ENCODE measurements at regions not wholly inside any gene's neighbourhood (a gene's known extent, or its start where the extent isn't known, plus 50 kb on each side); places are given as distances from the start of the nearest gene placed in this dataset.

GRCh38 chr7:42765931-42766330 is 145.9 kb downstream of the C7orf25 start:
- TF ChIP-seq POLR2A (IDR thresholded peaks at IDR 0.05): no peak
- TF ChIP-seq CTCF (IDR thresholded peaks at IDR 0.05): no peak
- ATAC-seq (no peak), DNase-seq (no peak)
- Histone ChIP-seq H3K4me3 (no peak overlapping the region), H3K9me3 (no peaks in the 10 kb centered on the region), H3K27me3 (no peaks in the 10 kb centered on the region), H3K4me1 (no peaks in the 10 kb centered on the region), H3K36me3 (replicated peaks in 1 of 2; ENCODE audit: insufficient read depth in 1 of 2, low read depth in 2 of 2) (no peaks in the 10 kb centered on the region), H3K27ac (no peak overlapping the region)
- WGBS, 2 donors: 44 to 52% methylated on average over 2 of the region's 2 CpGs
- intact Hi-C loops (cut with DNase I): no loop called here

DNA sequence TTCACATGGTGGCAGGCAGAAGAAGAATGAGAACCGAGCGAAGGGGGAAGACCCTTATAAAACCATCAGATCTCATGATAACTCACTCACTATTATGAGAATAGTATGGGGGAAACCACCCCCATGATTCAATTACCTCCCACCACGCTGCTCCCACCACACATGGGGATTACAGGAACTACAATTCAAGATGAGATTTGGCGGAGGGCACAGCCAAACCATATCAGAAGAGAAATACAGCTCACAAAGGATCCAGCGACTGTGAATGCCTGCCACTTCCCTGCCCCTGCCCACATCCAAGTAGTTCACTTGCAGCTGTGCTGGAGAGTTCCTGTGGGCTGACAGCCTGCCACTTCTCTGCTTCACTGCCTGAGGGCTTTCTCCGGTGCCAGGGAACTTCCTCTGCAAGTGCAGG is 148.7 kb downstream of the C7orf25 start:
- DNase-seq (no peak), ATAC-seq (no peak)
- H3K36me3 ChIP-seq (replicated peaks in 1 of 2; ENCODE audit: insufficient read depth in 1 of 2, low read depth in 2 of 2): no peaks in the 10 kb centered on the region
- WGBS, 2 donors: 53 to 62% methylated on average over 6 of the region's 6 CpGs
- intact Hi-C loops (cut with DNase I): no loop called here
- H3K9me3 ChIP-seq: no peaks in the 10 kb centered on the region
- no peak for TF ChIP-seq CTCF (IDR thresholded peaks at IDR 0.05)
- no peak for TF ChIP-seq POLR2A (IDR thresholded peaks at IDR 0.05)
- no peaks in the 10 kb centered on the region for H3K4me1 ChIP-seq
- H3K27me3 ChIP-seq: no peaks in the 10 kb centered on the region
- H3K4me3 ChIP-seq: no peak overlapping the region
- no peak overlapping the region for H3K27ac ChIP-seq

GRCh38 chr7:42761486-42761885 is 150.4 kb downstream of the C7orf25 start:
- ATAC-seq (no peak), DNase-seq (no peak)
- Histone ChIP-seq H3K4me3 (no peak overlapping the region), H3K36me3 (replicated peaks in 1 of 2; ENCODE audit: insufficient read depth in 1 of 2, low read depth in 2 of 2) (no peaks in the 10 kb centered on the region), H3K27ac (no peak overlapping the region), H3K9me3 (no peaks in the 10 kb centered on the region), H3K4me1 (no peaks in the 10 kb centered on the region), H3K27me3 (no peaks in the 10 kb centered on the region)
- no peak for TF ChIP-seq CTCF (IDR thresholded peaks at IDR 0.05)
- TF ChIP-seq POLR2A (IDR thresholded peaks at IDR 0.05): no peak
- 66 to 76% methylated on average over 1 of the region's 1 CpG for WGBS, 2 donors
- intact Hi-C loops (cut with DNase I): no loop called here

GRCh38 chr7:42758124-42758523 is 153.7 kb downstream of the C7orf25 start:
- TF ChIP-seq POLR2A (IDR thresholded peaks at IDR 0.05) (no peak), CTCF (IDR thresholded peaks at IDR 0.05) (no peak)
- intact Hi-C loops (cut with DNase I): no loop called here
- Histone ChIP-seq H3K27me3 (no peaks in the 10 kb centered on the region), H3K36me3 (replicated peaks in 1 of 2; ENCODE audit: insufficient read depth in 1 of 2, low read depth in 2 of 2) (no peaks in the 10 kb centered on the region), H3K4me1 (no peaks in the 10 kb centered on the region), H3K27ac (no peak overlapping the region), H3K4me3 (no peak overlapping the region), H3K9me3 (no peaks in the 10 kb centered on the region)
- WGBS, 2 donors: 63 to 64% methylated on average over 1 of the region's 1 CpG
- no peak for ATAC-seq
- DNase-seq: no peak

DNA sequence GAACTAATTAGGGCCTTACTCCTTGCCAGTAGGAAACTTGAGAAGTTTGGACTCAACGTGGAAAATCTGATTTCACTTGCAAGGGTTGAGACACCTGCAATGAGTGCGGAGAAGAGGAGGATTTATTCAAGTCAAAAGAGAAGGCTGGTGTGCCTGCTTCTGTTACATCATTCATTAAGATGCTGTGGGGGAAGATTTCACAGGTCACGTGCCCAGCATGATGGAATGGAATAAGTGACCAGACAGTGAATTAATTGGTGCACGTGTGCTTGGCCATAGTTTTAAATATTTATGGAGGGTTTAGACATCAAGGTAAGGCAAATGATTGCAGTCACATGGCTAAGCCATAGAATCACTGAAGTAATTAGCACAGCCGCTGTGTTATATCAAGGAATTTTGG is 155.0 kb downstream of the C7orf25 start:
- 58 to 62% methylated on average over 5 of the region's 5 CpGs for WGBS, 2 donors
- DNase-seq: no peak
- no peak overlapping the region for H3K4me3 ChIP-seq
- no peak for ATAC-seq
- H3K9me3 ChIP-seq: no peaks in the 10 kb centered on the region
- TF ChIP-seq CTCF (IDR thresholded peaks at IDR 0.05) (no peak), POLR2A (IDR thresholded peaks at IDR 0.05) (no peak)
- H3K4me1 ChIP-seq: no peaks in the 10 kb centered on the region
- H3K36me3 ChIP-seq (replicated peaks in 1 of 2; ENCODE audit: insufficient read depth in 1 of 2, low read depth in 2 of 2): no peaks in the 10 kb centered on the region
- intact Hi-C loops (cut with DNase I): no loop called here
- no peak overlapping the region for H3K27ac ChIP-seq
- H3K27me3 ChIP-seq: no peaks in the 10 kb centered on the region

All from body of pancreas (tissue), 4 donors.